Colonic mucosa (tissue), 4 donors: ENCODE measurements at regions not wholly inside any gene's neighbourhood (a gene's known extent, or its start where the extent isn't known, plus 50 kb on each side); places are given as distances from the start of the nearest gene placed in this dataset.

Experiments used
- DNase-seq: peaks from one replicate; pipeline ENCODE4 v3.0.0-alpha.2; 2020
- H3K27ac ChIP-seq: fragments of 200-600 bp; one replicate; pipeline ENCODE4 v1.8.0; 2021
- H3K27me3 ChIP-seq: fragments of 200-600 bp; one replicate; pipeline ENCODE4 v1.8.0; 2021
- H3K36me3 ChIP-seq: fragments of 200-600 bp; one replicate; pipeline ENCODE4 v1.8.0; 2021
- H3K4me1 ChIP-seq: fragments of 200-600 bp; one replicate; pipeline ENCODE4 v1.8.0; 2021; ENCODE audit warnings: mild to moderate bottlenecking
- H3K4me3 ChIP-seq: fragments of 200-600 bp; one replicate; pipeline ENCODE4 v1.8.0; 2021
- H3K9ac ChIP-seq, 2 donors: one replicate each; pipeline ENCODE4 v1.7.0; 2013; ENCODE audit warnings: control low read depth in 2 of 2, low read depth in 2 of 2, low read length in 2 of 2
- H3K9me3 ChIP-seq: fragments of 200-600 bp; one replicate; pipeline ENCODE4 v1.8.0; 2021
- CTCF ChIP-seq: fragments of 200-600 bp; IDR thresholded peaks from one replicate; pipeline ENCODE4 v1.8.0; 2022; ENCODE audit warnings: antibody characterized with exemption, mild to moderate bottlenecking
- intact Hi-C: fragments of 100-400 bp; cut with DNase I; formaldehyde crosslinking; loops from one replicate; pipeline ENCODE4 v1.14.1; 2022
- donor health status: healthy.
- donor health status: DM: no; HTN: no; CAD: no.
- donor health status: DM: no; HTN: no; CAD: no.

GRCh38 chr4:34464196-34464595 lies 1780.1 kb downstream of the ARAP2 start:
- no peak overlapping the region for H3K27ac ChIP-seq
- H3K4me3 ChIP-seq, result no peak overlapping the region
- DNase-seq, result no peak
- H3K4me1 ChIP-seq, result no peaks in the 10 kb centered on the region
- intact Hi-C loops, result no loop called here
- H3K27me3 ChIP-seq, result no peaks in the 10 kb centered on the region
- no peaks in the 10 kb centered on the region for H3K9me3 ChIP-seq
- H3K9ac ChIP-seq, result no peak overlapping the region
- TF ChIP-seq CTCF, result no peak
- H3K36me3 ChIP-seq, result no peaks in the 10 kb centered on the region

GRCh38 chr4:34466411-34466810 lies 1777.9 kb downstream of the ARAP2 start:
- H3K4me1 ChIP-seq, result no peaks in the 10 kb centered on the region
- intact Hi-C loops, result no loop called here
- H3K36me3 ChIP-seq, result no peaks in the 10 kb centered on the region
- TF ChIP-seq CTCF, result no peak
- H3K27ac ChIP-seq, result no peak overlapping the region
- DNase-seq, result no peak
- H3K9me3 ChIP-seq, result no peaks in the 10 kb centered on the region
- H3K27me3 ChIP-seq, result no peaks in the 10 kb centered on the region
- H3K9ac ChIP-seq, result no peak overlapping the region
- no peak overlapping the region for H3K4me3 ChIP-seq

- Histone ChIP-seq H3K36me3 (no peaks in the 10 kb centered on the region), H3K4me3 (no peak overlapping the region), H3K27ac (no peak overlapping the region), H3K9me3 (no peaks in the 10 kb centered on the region), H3K27me3 (no peaks in the 10 kb centered on the region), H3K9ac (no peak overlapping the region), H3K4me1 (no peaks in the 10 kb centered on the region)
- TF ChIP-seq CTCF, result no peak
- intact Hi-C loops, result no loop called here
- no peak for DNase-seq
Observed at GRCh38 chr4:34469516-34469915, 1774.8 kb downstream of the ARAP2 start.

- Histone ChIP-seq H3K27ac (no peak overlapping the region), H3K4me1 (no peaks in the 10 kb centered on the region), H3K4me3 (no peak overlapping the region), H3K36me3 (no peaks in the 10 kb centered on the region), H3K9me3 (no peaks in the 10 kb centered on the region), H3K9ac (no peak overlapping the region), H3K27me3 (no peaks in the 10 kb centered on the region)
- no peak for DNase-seq
- no peak for TF ChIP-seq CTCF
- intact Hi-C loops, result no loop called here
Observed at GRCh38 chr4:34485252-34485651, 1759.1 kb downstream of the ARAP2 start.

GRCh38 chr4:34486461-34487363 lies 1757.6 kb downstream of the ARAP2 start:
- H3K36me3 ChIP-seq, result no peaks in the 10 kb centered on the region
- no peak overlapping the region for H3K4me3 ChIP-seq
- no peaks in the 10 kb centered on the region for H3K4me1 ChIP-seq
- H3K27ac ChIP-seq, result no peak overlapping the region
- no peak for TF ChIP-seq CTCF
- H3K9me3 ChIP-seq, result no peaks in the 10 kb centered on the region
- H3K27me3 ChIP-seq, result no peaks in the 10 kb centered on the region
- DNase-seq, result no peak
- intact Hi-C loops, result no loop called here
- no peak overlapping the region for H3K9ac ChIP-seq
